NCI-H1048 (cell line): ENCODE measurements at regions not wholly inside any gene's neighbourhood (a gene's known extent, or its start where the extent isn't known, plus 50 kb on each side); places are given as distances from the start of the nearest gene placed in this dataset.

Source experiments
- DNase-seq: peaks from one replicate; lab custom pipeline; 2025; lab: John Stamatoyannopoulos, UW

- DNase-seq = no peak
Measured at GRCh38 chr4:181550381-181550780, 692.8 kb upstream of the TENM3 start.

- DNase-seq = no peak
Measured at GRCh38 chr4:181559637-181560036, 683.6 kb upstream of the TENM3 start.

DNA sequence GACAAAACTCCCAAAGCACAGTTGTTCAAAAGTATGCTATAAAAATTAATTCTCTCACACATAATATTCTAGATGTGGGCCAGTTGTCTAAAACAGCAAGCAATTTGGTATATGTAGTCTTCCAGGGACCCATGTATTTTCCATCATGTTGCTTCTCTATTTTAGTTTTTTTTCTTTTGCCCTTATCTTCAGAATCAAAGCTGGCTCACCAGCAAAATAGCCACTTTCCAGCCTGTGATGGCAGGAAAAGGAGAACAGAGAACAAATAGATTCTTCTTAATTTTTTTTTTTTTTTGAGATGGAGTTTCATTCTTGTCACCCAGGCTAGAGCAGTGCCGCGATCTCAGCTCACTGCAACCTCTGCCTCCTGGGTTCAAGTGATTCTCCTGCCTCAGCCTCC is 680.8 kb upstream of the TENM3 start:
- no peak for DNase-seq

DNA sequence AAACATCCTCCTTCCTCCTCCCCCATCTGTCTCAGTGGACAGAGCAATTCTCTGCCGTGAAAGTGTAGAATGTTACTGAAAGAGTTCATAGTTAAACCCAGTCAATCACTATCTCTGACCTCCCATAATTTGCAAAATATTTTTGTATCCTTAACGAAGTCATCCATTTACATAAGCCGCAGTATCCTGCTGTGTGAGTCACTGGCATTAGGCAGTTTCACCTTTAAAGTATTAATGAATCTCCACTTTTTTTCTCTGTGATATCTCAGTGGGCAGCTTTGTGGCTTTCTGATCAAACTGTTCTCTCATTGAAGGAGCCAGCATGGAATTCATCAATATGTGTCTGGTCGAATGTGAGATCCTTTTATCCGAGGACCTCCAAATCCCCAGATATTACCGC is 678.6 kb upstream of the TENM3 start:
- no peak for DNase-seq

- DNase-seq = no peak
Measured at GRCh38 chr4:181566490-181566889, 676.7 kb upstream of the TENM3 start.

- peak; percentile 7 for DNase-seq
Measured at GRCh38 chr4:181569553-181569952, 673.6 kb upstream of the TENM3 start.

DNA sequence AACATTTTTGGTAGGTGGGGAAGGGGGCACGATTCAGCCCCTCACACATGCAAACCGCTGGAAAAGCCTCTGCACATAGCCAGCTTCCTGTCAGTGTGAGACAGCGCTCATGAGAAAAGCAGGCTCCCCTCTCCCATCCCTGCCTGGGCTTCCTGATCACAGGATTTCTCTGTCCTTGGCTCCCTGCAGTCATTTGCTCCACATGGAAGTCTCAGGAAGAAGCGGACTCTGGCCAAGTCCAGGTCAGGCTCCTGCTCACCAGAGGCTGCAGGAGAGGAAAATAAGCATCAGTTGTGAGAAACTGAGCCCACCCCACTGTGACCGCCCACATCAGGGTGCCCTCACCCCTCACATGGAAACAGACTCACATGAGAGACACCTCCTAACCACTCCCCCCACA is 664.3 kb upstream of the TENM3 start:
- DNase-seq = no peak

DNA sequence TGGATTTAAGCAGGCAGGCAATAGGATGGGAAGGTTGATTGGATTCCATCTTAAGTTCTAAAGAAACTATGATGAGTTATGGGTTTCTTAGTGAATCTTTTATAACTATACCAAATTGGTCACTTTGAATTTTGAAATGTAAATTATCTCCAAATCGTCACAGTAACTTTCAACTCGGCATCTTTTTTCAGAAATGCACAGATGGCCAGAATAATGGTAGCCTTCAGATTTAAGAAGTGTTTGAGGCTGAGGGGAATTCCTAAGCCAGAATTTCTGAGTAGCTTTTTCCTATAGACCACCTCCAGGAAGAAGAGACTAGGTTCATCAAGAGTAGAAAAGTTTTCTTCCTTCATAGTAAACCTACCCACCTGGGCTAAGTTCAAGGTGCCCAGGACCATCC is 663.7 kb upstream of the TENM3 start:
- no peak for DNase-seq

DNA sequence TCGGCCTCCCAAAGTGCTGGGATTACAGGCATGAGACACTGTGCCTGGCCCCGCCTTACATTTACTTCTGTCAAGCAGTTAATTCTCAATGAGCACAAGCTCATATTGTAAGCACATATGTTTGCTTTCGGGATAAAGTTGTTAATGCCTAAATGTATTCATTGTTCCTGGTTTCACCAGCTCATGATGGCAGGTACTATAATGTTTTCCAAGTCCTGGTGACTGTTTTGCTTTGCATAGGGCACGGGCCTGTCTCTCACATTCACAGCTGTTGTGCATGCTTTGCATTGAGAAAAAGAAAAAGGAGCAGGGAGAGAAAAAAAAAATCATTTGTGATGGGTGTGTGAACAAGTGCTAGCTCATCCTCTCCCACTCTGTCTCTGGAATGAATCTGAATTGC is 661.2 kb upstream of the TENM3 start:
- DNase-seq = no peak

GRCh38 chr4:181582595-181582994 is 660.6 kb upstream of the TENM3 start:
- no peak for DNase-seq

DNA sequence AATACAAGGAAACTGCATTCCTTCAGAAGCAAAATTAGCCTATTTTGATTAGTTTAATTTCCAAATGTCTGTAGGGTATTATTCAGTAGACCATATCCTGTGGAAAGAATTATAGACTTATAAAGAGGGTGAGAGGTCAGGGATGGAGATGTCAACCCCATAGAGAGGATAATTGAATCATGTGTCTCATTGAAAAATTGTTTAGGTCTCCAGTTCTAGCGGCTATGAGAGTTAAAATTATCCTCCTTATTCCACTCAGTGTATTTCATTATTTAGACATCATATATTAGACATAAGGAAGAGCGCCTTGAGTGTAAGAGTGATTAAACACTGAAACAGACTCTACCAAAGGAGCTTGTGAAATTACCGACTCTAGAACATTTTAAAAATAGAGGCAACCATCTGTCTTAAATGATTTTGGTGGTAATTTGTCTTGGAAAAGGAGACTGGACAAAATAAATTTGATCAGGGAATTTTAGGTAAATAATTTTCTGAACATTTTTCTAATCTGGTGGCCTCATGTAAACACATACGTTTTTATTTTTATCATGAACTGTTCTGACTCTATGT is 654.4 kb upstream of the TENM3 start:
- DNase-seq = no peak

DNA sequence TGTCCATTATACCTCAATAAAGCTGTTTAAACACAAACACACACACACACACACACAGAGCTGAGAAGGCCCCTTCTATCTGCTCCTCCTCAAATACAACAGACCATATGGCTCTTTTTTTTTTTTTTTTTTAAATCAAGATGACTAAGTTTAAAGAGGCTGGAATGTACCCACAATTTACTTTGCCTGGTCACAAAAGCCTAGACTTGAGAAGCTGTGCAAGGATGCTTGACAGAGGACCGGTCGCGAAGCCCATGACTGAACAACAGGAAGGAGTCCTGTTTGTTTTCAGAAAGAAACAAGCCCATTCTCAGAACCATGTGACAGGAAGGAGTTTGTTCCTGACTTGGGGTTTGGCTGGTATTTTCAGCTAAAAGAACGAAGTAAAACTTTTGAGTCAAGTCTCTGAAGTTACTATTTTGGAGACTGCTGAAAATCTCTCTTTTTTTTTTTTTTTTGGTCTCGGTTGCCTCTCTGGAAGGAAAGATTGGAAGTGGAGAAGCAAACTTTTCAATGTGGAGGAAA is 650.9 kb upstream of the TENM3 start:
- DNase-seq = no peak

DNA sequence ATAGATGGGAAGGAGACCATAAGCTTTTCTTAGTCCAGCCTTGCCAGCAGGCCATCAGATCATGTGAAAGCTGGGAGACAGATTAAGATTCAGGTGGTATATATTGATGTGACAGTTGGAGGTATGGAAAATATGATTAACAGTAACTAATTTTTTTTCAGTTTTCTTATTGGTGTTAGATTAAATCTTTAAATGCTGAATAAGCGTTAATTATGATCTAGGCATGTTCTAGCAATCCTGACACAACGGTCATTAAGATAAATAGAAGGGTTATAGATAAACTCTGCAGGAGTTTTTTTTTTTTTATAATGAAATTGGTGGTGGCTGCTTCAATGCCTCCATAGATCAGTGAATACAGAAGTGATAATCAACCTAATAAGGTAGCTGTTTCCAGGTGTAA is 649.5 kb upstream of the TENM3 start:
- DNase-seq = no peak

- DNase-seq = no peak
Measured at GRCh38 chr4:181594188-181594587, 649.0 kb upstream of the TENM3 start.

GRCh38 chr4:181595716-181596115 is 647.5 kb upstream of the TENM3 start:
- no peak for DNase-seq

DNA sequence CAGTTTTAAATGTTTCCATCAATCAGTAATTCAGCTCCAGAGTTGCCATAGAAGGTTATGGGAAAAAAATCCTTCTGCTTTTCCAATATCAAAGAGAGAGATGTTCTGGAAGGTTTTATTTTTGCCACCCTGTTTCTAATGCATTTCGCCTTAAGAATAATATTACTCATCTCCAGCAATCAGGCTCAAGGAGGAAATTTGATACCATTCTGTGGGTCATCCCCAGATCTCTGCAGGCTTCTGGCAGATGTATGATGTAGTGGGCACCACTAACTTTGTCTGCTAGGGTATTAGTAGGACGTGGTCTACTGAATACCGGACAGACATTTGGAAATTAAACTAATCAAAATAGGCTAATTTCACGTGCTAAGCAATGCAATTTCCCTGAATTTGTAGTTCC is 645.4 kb upstream of the TENM3 start:
- no peak for DNase-seq

DNA sequence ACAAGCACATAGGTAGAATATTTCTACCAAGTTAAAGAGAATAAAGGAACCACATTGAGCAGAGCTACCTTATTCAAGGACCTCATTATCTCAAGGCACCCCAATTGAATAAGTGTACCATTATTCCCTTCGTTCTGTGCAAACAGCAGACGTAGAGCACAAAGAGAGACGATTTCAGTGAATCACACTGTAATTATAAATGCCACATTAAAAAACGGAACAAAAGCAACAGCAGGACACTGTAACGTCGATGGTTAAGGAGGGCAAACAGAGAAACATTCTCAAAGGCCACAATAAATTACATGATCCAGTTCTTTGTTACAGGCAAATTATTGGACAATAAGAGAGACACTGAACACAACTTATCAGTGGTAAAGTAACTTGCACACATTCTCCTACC is 644.1 kb upstream of the TENM3 start:
- no peak for DNase-seq

DNA sequence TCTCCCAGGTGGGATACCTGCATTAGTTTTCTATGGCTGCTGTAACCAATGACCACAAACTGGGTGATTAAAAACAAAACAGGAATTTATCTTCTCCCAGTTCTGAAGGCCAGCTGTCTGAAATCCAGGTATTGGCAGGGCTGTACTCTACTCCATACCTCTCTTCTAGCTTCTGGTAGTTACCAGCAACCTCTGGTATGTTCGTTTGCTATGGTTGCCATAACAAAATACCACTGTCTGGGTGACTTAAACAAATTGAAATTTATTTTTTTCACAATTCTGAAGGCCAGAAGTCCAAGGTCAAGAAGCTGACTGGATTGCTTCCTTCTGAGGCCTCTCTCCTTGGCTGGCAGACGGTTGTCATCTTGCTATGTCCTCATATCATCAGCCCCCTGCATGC is 642.1 kb upstream of the TENM3 start:
- no peak for DNase-seq

- DNase-seq = no peak
Measured at GRCh38 chr4:181604546-181604945, 638.7 kb upstream of the TENM3 start.

GRCh38 chr4:181606300-181606699 is 636.9 kb upstream of the TENM3 start:
- DNase-seq = no peak

- no peak for DNase-seq
Measured at GRCh38 chr4:181608181-181608580, 635.0 kb upstream of the TENM3 start.

DNA sequence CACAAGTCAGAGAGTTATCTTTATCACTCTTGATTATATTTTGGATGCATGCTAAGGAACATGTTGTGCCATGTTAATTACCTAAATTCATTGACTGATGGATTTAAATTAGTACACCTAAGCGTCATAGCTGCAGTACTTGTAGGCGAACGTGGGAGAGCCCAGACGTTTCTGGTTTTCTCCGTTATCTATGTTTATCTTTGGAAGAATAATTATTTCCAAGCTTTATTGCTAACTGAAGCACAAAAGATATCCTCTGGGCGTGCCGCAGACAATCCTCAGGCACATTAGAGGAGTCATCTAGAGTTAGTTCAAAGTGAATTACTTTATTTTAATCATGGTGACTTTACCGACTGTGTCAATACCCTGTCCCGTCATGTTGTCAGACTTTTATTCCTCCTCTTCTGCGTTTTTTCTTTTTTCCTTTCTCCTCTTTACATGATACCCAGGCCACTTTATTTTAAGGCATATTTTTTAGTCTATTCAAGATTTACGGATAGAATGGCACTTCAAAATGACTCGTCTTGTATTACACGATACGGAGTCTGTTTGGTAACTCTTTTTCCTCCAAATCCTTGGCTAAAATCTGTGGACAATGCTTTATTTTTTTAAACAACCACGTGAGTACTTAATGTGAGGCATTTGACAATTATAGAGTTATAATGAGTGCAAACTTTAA is 632.0 kb upstream of the TENM3 start:
- no peak for DNase-seq

GRCh38 chr4:181611946-181612600 is 631.1 kb upstream of the TENM3 start:
- no peak for DNase-seq

DNA sequence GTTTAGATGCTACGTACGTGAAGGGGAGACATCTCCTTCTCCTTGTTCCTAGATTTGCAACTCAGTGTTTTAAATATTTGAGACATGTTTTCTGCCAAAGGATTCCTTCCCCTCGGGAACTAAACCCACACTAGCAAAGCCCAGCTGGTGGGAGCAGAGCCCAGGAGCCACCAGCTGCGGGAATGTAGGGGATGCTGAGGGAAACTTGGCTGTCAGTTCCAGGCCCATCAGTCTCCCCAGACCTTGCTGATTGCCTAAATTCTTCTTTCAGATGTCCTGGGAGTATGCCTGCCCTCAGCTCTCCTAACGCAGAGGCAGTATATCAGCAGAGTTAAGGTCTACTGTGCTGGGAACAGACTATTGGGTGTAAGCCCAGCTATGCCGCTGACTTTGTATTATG is 630.0 kb upstream of the TENM3 start:
- DNase-seq = no peak
